Inflammatory macrophage treated with lipopolysaccharide for 4 hours (primary cell): ENCODE measurements at regions not wholly inside any gene's neighbourhood (a gene's known extent, or its start where the extent isn't known, plus 50 kb on each side); places are given as distances from the start of the nearest gene placed in this dataset.
A peak's percentile ranks its signal among the peaks of the same experiment; 100 is the strongest.

ENCODE experiments used
- DNase-seq: peaks from one replicate; pipeline ENCODE4 v3.0.0-alpha.2; 2020

GRCh38 chr2:217074576-217075255 lies 214.9 kb upstream of the TNP1 start:
- DNase-seq, result no peak

DNA sequence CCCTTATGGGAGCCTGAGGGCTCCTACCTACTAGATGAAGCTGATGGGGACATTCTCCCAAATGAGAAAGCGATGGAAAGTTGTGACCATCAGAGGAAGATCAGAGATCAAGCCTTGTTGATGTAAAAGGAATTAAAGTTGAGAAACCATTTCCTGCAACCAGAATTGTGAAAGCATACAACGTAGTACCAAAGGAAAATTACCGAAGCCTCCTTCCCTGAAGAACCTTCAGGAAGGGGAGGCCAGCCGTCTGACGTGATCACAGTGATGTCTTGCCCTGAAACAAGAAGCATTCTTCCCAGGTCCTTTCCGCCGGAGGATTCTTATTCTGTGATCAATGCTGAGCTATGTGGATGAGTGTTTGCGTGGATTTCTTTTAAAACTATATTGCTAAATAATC lies 211.6 kb upstream of the TNP1 start:
- peak; percentile 75 for DNase-seq

- DNase-seq, result no peak
Measured at GRCh38 chr2:217070611-217071010, 210.7 kb upstream of the TNP1 start.

- DNase-seq, result no peak
Measured at GRCh38 chr2:217070043-217070430, 210.2 kb upstream of the TNP1 start.

DNA sequence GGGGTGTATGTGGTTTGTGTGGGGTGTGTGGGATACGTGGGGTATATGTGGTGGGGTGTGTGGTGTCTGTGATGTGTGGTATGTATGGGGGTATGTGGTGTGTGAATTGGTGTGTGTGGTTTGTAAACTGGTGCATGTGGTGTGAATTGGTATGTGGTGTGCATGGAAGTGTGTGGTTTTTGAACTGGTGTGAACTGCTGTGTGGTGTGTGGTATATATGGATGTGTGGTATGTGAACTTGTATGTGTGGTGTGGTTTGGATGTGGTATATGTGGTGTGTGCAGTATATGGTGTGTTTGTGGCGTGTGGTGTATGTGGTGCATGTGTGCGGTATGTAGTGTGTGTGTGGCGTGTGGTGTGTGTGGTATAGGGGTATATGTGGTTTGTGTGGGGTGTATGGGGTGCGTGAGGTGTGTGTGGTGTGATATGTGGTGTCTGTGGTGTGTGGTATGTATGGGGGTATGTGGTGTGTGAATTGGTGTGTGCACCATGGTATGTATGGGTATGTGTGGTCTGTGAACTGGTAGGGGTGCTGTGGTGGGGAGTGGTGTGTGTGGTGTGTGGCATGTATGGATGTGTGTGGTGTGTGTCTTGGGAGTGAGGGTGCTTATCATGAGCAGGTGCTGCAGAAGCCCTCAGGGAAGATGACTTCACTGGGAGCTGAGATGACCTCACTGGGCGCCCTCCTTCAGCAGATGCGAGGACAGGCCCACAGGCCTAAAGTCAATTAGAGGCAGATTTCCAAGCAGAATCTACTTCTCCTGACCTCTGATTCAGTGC lies 209.6 kb upstream of the TNP1 start:
- no peak for DNase-seq

GRCh38 chr2:217068677-217069250 lies 208.9 kb upstream of the TNP1 start:
- no peak for DNase-seq

DNA sequence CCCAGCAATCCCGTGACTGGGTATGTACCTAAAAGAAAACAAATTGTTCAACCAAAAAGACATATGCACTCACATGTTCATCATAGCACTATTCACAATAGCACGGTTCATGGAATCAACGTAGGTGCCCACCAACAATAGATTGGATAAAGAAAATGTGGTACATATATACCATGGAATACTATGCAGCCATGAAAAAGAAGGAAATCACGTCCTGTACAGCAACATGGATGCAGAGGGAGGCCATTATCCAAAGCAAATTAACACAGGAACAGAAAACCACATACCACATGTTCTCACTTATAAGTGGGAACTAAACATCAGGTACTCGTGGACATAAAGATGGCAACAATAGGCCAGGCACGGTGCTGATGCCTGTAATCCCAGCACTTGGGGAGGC lies 207.9 kb upstream of the TNP1 start:
- no peak for DNase-seq

DNA sequence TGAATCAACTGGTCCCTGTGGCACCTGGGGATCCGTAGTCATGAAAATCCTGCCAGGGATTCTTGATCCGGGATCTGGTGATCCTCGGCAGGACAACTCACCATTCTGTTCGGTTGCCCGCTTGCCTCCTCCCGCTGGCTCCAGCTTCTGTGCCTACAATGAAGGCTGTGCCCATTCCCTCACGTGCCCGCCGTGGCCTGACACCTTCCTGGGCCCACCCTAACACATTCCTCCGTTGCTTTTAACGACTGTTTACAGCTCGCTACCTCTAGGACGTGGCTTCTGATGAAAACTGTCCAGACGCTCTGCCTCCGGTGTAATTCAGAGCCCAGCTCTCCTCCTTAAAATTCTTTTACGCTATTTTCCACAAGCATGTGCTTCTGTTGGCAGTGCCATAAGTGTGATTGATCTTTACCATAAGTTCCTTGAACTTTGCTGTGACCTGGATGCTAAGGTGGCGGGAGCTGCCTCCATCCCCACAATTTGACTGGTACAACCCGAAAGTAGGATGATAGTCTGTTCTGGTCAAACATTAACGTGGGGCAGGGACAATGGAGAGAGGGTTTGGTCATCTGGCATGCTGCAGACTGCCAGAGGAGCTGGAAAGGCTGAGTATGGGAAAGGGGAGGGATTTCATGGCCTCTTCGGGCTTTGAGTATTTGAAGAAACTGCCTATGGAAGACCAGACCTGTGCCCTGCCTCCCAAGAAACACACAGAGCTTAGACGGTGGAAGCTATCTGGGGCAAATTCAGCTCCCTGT lies 206.8 kb upstream of the TNP1 start:
- DNase-seq, result no peak

GRCh38 chr2:217065695-217066405 lies 206.0 kb upstream of the TNP1 start:
- peak; percentile 15 for DNase-seq

DNA sequence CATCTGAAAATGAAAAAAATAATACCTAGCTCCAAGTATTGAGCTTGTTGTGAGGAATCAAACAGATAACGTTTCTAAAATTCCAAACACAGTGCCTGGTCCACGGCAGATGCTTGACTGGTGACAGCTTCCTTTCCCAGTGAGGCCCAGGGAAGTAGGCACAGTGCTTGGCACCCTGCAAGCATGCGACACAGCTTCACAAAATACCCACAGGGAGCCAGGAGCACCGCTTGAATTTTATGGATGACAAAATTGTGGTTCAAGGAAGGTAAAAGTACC lies 205.1 kb upstream of the TNP1 start:
- no peak for DNase-seq

DNA sequence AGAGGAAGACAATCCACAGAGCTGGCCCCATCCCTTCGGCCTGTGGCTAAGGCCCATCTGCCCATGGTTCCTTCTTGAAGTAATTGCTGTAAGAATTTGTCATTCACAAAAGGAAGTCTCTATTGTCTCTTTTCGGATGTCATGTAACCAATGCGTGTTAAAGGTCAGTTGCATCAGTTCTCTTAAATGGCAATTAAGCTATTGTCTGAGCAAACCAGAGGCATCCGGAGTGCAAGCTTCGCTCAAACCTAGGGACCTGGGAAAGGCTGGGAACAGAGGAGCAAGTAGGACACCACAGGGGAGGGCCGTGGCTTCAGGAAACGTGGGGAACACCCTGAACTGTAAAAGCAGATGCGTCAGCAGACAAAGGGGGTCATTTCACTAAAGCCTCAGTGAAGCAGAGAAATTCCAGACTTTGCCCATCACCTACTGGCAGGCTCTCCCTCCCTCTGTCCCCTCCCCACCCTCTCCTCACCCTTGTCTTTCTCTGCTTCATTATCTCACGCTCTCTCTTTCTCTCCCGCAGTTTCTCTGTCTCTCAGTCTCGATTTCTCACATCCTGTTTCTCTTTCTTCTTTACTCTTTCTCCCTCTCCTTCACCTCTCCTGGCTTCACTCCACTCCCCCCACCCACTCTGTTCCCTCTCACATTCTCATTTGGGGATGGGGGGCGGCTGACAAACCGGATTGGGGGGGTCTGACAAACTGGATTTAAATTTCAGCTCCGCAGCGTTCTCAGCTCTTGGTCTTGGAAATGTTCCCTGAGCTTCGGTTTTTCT lies 204.6 kb upstream of the TNP1 start:
- DNase-seq, result peak; percentile 74

DNA sequence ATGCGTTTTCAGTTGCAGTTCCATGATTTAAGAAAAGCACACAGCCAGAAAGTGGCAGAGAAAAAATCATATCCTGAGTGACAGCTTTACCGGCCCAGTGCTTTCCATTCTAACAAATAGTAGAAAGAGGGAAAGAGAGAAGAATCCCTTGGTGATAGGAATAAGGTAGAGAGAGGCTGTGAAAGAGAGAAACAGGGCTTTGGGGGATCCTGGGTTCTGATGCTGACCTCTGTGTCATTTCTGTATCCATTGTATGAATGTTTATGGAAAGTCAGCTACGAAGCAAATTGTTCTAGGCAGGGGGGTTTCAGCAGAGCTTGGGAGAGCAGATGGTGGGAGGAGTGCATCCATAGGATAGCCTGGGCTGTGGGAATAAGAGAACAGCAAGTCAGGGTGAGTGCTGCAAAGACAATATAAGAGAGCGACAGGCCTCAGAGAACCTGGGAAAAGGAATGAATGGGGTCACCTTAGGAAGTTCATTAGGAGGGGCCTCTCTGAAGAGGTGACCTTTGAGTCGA lies 203.4 kb upstream of the TNP1 start:
- DNase-seq, result no peak

DNA sequence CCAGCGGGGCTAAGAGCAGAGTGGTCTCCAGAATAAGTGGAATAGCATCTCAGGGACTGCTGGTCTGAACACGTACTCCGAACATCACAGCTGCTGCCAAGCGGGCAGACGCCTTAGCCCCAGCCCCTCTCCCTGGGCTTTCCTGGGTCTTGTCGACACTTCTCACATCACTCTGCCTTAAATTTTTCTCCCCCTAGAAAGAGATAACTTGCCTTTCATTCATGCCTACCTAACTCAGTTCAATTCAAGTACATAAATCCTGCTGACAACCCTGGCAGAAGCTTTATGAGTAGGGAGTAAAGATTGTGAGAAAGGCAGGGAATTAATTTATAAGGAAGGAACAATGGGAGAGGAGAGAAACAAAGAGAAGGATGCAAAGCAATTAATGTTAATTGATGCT lies 202.9 kb upstream of the TNP1 start:
- DNase-seq, result no peak

DNA sequence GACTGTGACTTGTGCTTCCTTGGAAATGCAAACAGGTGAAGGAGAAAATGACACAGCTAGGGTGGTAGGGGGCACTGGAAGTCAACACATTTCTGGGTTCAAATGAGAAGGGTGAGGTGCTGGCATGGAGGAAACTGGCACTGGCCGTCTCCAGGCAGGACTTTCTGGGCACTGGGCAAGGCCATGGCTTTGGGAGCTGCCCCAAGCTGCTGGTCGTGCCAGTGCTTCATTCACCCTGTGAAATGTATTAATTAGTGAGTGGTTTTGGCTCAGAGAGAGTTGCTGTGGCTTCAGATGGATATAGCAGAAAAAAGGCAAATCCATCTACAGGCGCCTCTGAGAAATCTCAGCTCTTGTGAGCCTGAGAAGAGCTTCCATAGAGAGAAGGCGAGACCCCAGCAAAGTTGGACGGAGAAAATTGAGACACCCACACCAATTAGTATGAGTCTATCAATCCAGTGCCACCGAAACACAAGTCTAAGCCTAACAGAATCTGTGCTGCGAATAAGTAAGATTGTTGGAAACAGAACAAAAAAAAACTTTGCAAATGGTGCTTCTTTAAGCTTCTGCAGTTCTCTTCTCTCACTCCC lies 202.1 kb upstream of the TNP1 start:
- DNase-seq, result no peak

DNA sequence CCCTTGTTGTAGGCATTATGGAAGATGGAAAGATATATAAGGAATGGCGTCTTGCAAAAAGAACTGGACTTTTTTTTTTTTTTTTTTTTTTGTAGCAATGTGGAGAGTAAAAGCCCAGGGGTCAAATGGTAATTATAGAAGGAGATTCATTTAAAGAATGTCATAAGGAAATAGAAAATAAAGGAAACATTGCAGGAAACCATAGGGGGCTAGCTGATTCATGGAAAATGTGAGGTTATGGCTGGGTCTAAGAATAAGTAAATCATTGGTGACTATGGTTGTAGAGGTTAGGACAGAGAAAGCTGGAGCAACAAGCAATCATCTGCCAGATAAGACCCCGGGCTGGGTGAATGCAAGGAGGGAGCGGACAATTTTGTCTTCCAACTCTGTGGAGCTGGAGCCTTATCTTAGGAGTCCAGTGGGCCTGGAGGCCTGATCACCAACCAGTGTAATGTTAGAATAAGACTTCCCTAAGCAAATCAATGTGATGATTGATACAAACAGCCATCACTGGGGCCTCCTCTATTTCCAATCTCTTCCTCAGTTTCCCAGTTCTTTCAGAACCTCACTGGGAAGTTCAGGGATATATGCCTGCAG lies 201.2 kb upstream of the TNP1 start:
- DNase-seq, result no peak

GRCh38 chr2:217060516-217060915 lies 200.7 kb upstream of the TNP1 start:
- no peak for DNase-seq

DNA sequence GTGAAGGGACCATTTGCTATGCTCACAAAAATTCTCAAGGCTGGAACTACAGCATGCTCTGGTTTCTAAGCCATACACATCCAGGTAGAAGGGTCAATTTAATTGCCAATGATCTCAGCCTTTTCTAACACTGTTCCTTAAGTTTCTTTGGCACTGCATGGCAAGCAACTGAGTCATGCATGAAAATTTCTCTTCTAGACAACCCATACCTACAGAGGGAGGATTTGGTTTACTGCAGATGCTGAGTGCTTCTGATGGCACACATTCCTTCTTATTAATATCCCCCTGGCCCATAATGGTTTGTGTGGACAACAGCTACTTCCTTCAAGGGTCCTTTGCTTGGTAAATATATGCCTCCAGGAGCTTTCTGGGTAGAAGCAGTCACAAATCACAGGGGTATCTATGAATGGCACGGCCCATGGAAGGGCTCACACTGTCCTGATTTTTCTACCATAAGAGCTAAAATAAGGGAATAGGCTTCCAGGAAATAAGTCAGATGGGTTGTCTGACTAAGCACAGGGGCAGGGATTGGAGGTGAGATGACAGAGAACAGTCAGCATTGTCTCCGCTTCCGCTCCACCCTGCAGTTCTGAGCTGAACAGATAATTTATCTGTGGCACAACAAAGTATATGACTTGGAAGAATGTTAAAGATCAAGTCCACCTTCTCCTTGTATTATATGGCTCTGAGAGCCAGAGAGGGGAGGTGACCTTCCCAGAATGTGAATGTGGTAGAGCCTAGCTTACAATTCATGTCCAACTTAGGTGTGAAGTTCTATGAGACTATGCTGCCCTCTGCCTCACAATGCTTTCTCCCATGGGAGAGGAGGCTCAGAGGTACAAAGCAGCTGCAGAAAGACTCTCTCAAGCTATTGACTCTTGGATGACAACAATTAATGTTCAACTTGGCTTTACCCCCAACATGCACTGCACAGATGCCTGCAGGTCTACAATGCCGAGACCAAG lies 199.2 kb upstream of the TNP1 start:
- no peak for DNase-seq

- DNase-seq, result no peak
Measured at GRCh38 chr2:217057773-217058172, 197.9 kb upstream of the TNP1 start.

GRCh38 chr2:217055624-217056023 lies 195.8 kb upstream of the TNP1 start:
- DNase-seq, result no peak

DNA sequence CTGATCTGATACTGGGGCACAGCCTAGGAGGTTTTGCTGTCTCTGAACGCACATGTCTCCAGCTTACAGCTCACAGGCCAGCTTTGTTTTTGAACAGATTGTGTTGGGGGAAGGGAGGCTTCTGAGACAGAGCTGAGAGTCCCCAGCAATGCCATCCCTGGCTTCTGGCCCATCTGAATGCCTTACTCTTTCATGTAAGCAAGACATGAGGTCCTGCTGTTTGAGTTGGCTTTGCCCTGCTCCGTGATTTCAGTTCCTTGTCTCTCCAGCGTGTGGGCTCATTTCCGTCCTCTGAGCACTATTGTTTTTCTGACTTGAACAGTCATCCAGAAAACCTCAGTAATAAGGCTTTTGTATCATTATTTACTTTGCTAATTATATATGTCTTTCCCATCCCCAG lies 194.9 kb upstream of the TNP1 start:
- DNase-seq, result no peak
